ENCODE measurements at regions not wholly inside any gene's neighbourhood (a gene's known extent, or its start where the extent isn't known, plus 50 kb on each side); places are given as distances from the start of the nearest gene placed in this dataset.

GRCh38 chr13:21986602-21987001 is 315.7 kb downstream of the FGF9 start (continued):
- TF ChIP-seq ZBTB40 (IDR thresholded peaks at IDR 0.05) (no peak), ZBTB40 (CRISPR knock-in tag; IDR thresholded peaks at IDR 0.05) (no peak), TSHZ1 (CRISPR knock-in tag; IDR thresholded peaks at IDR 0.05) (no peak), NONO (IDR thresholded peaks at IDR 0.05; ENCODE audit: low read depth in 2 of 2, low read length in 1 of 2) (no peak), BHLHE40 (IDR thresholded peaks at IDR 0.05; ENCODE audit: low read length) (0 out of 2 replicates have a peak, but pooled peaks have one; percentile 19)
